ENCODE measurements at regions not wholly inside any gene's neighbourhood (a gene's known extent, or its start where the extent isn't known, plus 50 kb on each side); places are given as distances from the start of the nearest gene placed in this dataset.

DNA sequence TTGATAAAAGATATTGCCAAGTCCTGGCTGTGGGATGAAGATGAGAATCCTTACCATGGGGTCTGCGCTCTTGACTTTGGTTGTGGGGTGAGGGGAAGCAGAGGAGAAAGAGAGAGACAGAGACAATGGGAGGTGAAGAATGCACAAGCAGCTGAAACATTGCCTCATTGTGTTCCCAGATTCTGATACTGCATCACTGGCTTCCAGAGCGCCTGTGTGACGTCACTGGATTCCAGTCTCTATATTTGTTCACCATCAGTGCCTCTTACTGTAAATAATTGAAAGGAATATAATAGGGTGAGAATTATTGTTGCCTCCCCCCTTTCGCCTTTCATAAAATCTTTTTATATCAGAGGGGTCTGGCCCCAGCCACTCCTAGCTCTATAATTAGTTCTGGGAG lies 188.9 kb upstream of the NTF3 start:
- TF ChIP-seq, protein P1, sequence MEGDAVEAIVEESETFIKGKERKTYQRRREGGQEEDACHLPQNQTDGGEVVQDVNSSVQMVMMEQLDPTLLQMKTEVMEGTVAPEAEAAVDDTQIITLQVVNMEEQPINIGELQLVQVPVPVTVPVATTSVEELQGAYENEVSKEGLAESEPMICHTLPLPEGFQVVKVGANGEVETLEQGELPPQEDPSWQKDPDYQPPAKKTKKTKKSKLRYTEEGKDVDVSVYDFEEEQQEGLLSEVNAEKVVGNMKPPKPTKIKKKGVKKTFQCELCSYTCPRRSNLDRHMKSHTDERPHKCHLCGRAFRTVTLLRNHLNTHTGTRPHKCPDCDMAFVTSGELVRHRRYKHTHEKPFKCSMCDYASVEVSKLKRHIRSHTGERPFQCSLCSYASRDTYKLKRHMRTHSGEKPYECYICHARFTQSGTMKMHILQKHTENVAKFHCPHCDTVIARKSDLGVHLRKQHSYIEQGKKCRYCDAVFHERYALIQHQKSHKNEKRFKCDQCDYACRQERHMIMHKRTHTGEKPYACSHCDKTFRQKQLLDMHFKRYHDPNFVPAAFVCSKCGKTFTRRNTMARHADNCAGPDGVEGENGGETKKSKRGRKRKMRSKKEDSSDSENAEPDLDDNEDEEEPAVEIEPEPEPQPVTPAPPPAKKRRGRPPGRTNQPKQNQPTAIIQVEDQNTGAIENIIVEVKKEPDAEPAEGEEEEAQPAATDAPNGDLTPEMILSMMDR (conservative IDR thresholded peaks at IDR 0.05; ENCODE audit: low read depth, low read length), result no peak
- TF ChIP-seq EZH2phosphoT487 (IDR thresholded peaks at IDR 0.05; ENCODE audit: borderline replicate concordance, low read length), result no peak
